Common myeloid progenitor, CD34-positive (primary cell): ENCODE measurements at regions not wholly inside any gene's neighbourhood (a gene's known extent, or its start where the extent isn't known, plus 50 kb on each side); places are given as distances from the start of the nearest gene placed in this dataset.

Experiments
- CTCF ChIA-PET: fragments of 350-600 bp; sonication (Branson Sonifier 250); formaldehyde crosslinking; loops from one replicate; lab custom pipeline; 2021; ENCODE audit warnings: antibody characterized with exemption; lab: Charles Lee
- POLR2A ChIA-PET: fragments of 350-600 bp; sonication (Branson Sonifier 250); formaldehyde crosslinking; loops from one replicate; lab custom pipeline; 2021; ENCODE audit warnings: antibody characterized with exemption; lab: Charles Lee
- DNase-seq, 3 donors: peaks; one replicate each; pipeline versions ENCODE4 v3.0.0 to v3.0.0-alpha.2; 2013
- H3K27ac ChIP-seq, 2 experiments: 1 replicate in 1 of 2; 2 replicates in 1 of 2; pipeline ENCODE4 v1.7.0; 2013; ENCODE audit warnings: inconsistent platforms in 2 of 2, low read length in 2 of 2, mild to moderate bottlenecking in 2 of 2, low read depth in 1 of 2, moderate library complexity in 1 of 2; ENCODE audit not compliant: severe bottlenecking in 2 of 2, insufficient read depth in 1 of 2, poor library complexity in 1 of 2
- H3K27me3 ChIP-seq, 5 experiments: replicated peaks in 2 of 5; 1 replicate in 3 of 5; 2 replicates in 2 of 5; pipeline versions ENCODE4 v1.6.1 to v1.7.0; 2013; ENCODE audit warnings: low read length in 4 of 5, mild to moderate bottlenecking in 2 of 5, moderate library complexity in 2 of 5, inconsistent platforms in 1 of 5; ENCODE audit not compliant: insufficient read depth in 5 of 5, control insufficient read depth in 4 of 5
- H3K36me3 ChIP-seq, 4 experiments: 1 replicate in 2 of 4; 2 replicates in 2 of 4; pipeline versions ENCODE4 v1.6.1 to v1.7.0; 2013; ENCODE audit warnings: low read length in 3 of 4, control low read depth in 1 of 4, mild to moderate bottlenecking in 1 of 4; ENCODE audit not compliant: control insufficient read depth in 4 of 4, insufficient read depth in 4 of 4
- H3K4me1 ChIP-seq, 4 experiments: 1 replicate in 3 of 4; 2 replicates in 1 of 4; pipeline versions ENCODE4 v1.6.1 to v1.7.1; 2013; ENCODE audit warnings: low read length in 3 of 4, mild to moderate bottlenecking in 3 of 4, control low read depth in 1 of 4, inconsistent platforms in 1 of 4, moderate library complexity in 1 of 4; ENCODE audit not compliant: control insufficient read depth in 4 of 4, insufficient read depth in 4 of 4; ENCODE audit errors: control extremely low read depth in 1 of 4
- H3K4me3 ChIP-seq, 7 experiments: 1 replicate in 4 of 7; 2 replicates in 3 of 7; pipeline versions ENCODE4 v1.5.1 to v1.7.0; 2013; ENCODE audit warnings: mild to moderate bottlenecking in 7 of 7, low read length in 6 of 7, moderate library complexity in 6 of 7, inconsistent platforms in 2 of 7, low read depth in 2 of 7, control low read depth in 1 of 7; ENCODE audit not compliant: insufficient read depth in 4 of 7, control insufficient read depth in 1 of 7; ENCODE audit errors: extremely low read depth in 1 of 7
- H3K9me3 ChIP-seq, 5 experiments: 1 replicate in 4 of 5; 2 replicates in 1 of 5; pipeline versions ENCODE4 v1.6.1 to v1.7.1; 2013; ENCODE audit warnings: low read length in 4 of 5, mild to moderate bottlenecking in 2 of 5, inconsistent platforms in 1 of 5, low read depth in 1 of 5, moderate library complexity in 1 of 5; ENCODE audit not compliant: control insufficient read depth in 4 of 5, insufficient read depth in 2 of 5; ENCODE audit errors: control extremely low read depth in 1 of 5
- WGBS: methylation state at CpG from one replicate; pipeline ENCODE4 v1.1.5; 2013; ENCODE audit not compliant: insufficient coverage; 5-methylcytosine and 5-hydroxymethylcytosine counted together

DNA sequence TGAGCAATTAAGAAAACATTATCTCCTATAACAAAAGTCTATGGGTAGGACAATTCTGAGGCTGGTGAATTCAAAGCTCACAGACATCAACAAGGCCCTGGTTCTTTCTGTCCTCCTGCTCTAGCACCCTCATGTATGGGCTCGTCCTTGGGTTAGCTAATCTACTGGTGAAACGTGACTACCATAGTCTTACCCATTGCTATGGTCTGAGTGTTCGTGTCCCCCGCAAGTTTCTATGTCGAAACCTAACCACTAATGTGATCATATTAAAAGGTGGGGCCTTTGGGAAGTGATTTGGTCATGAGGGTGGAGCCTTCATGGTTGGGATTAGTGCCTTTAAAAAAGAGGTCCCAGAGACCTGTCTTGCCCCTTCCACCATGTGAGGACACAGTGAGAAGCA, 564.7 kb downstream of the TNS1 start:
- H3K4me1 ChIP-seq, result peaks cover 0 to 8% (median 7%) of the 10 kb centered on the region in 4 experiments
- no peak overlapping the region for H3K27ac ChIP-seq
- H3K36me3 ChIP-seq, result no peaks in the 10 kb centered on the region
- no peaks in the 10 kb centered on the region for H3K9me3 ChIP-seq
- H3K27me3 ChIP-seq, result no peaks in the 10 kb centered on the region
- DNase-seq, result no peak
- 97% methylated on average over 5 of the region's 5 CpGs for WGBS
- ChIA-PET CTCF (interaction anchor here (1.3 kb wide), 1 partner anchor 744 kb away, joined by 3 read pairs; no protein-coding TSS in a partner anchor), POLR2A (no interaction called here)
- H3K4me3 ChIP-seq, result no peak overlapping the region

DNA sequence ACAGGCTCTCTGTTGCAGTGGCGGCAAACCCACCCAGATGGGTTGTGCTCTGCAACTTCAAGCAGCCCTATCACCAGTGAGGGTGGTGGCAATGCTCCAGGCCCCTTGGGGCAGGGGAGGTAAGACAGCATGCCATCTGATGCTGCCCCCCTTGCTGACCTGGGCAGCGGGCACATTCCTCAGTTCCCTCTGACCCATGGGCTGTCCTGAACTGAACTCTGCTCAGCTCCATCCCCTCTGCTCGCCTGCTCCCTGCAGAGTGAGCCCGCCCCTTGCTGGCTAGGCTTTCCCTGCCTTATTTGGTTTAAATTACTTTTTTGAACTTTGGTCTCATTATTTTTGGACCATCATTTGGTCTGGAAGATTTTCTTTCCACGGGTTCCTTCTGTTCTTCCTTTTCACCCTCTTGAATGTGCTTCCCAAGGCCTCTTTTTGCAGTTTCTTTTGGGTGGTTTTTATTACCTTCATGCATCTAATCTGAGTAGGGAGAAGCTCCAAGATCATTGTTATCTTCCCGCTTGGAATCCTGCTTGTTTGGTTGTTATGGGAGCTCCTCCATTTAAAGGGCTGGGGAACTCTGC, 565.4 kb downstream of the TNS1 start:
- no peaks in the 10 kb centered on the region for H3K36me3 ChIP-seq
- ChIA-PET CTCF (interaction anchor here (1.3 kb wide), 2 partner anchors 15 to 743 kb away, joined by 3 read pairs; no protein-coding TSS in a partner anchor), POLR2A (no interaction called here)
- no peak overlapping the region for H3K27ac ChIP-seq
- H3K9me3 ChIP-seq, result no peaks in the 10 kb centered on the region
- peaks cover 0 to 8% (median 7%) of the 10 kb centered on the region in 4 experiments for H3K4me1 ChIP-seq
- H3K27me3 ChIP-seq, result no peaks in the 10 kb centered on the region
- DNase-seq, result no peak
- no peak overlapping the region for H3K4me3 ChIP-seq
- 100% methylated on average over 5 of the region's 6 CpGs for WGBS

DNA sequence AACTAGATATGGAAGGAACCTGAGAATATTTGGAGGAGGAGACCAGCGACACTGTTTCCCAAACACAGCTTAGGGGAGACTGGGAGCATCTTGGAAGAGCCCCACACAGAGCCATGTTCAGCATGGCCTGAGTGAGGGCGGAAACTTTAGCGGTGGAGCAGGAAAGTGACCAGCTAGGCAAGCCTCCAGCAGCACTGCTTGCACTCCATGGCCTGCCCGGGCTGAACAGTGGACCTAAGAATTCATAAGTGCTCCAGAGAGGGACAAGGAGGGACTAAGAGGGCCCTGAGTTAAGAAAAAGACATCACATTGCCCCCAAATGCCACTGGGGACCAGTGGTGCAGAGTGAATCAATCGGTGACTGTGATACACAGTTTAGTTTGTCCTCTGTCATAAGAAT, 566.4 kb downstream of the TNS1 start:
- CTCF ChIA-PET, result interaction anchor here (1.3 kb wide), 1 partner anchor 16 kb away, joined by 3 read pairs; no protein-coding TSS in a partner anchor
- Histone ChIP-seq H3K4me3 (no peak overlapping the region), H3K9me3 (no peaks in the 10 kb centered on the region), H3K27ac (no peak overlapping the region), H3K36me3 (no peaks in the 10 kb centered on the region), H3K4me1 (peaks cover 0 to 14% (median 8%) of the 10 kb centered on the region in 4 experiments), H3K27me3 (no peaks in the 10 kb centered on the region)
- POLR2A ChIA-PET, result no interaction called here
- no peak for DNase-seq
- whole genome bisulfite sequencing, result 93% methylated on average over 5 of the region's 5 CpGs

DNA sequence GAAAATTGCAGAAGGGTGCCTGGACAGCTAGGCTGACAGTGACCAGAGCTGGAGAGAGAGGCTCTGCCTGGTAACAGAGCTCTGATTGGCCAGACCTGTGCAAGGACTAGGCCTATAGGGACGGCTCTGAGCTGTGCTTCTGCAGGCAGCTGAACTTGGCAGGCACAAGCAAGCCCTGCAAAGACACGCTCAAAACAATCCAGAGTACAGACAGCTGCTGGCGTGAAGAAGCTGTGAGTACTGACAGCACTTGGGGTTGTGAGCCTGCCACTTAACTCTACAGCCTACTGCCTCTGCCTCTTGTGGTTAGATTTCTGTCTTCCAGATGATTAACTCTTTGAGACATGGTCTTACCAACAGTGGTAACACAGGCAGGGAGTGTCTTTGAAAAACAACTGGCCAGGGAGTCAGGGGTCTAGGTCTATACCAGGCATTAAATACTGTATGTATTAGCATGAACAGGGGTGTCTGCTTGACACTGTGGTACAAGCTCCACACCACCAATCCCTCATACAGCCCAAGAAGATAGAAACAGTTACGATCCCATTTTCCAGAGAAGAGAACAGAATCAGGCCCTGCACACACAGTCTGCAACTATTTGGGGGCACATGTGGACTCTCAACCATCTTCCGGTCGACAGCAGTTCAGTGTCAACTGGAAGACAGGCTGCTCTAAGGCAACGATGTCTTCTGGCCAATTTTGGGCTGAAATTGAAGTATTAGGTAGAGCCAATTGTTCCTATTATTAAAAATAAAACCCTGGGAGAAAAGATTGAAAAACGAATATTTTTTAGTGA, 568.4 kb downstream of the TNS1 start:
- POLR2A ChIA-PET, result no interaction called here
- no peaks in the 10 kb centered on the region for H3K9me3 ChIP-seq
- no peak overlapping the region for H3K27ac ChIP-seq
- no peak overlapping the region for H3K4me3 ChIP-seq
- CTCF ChIA-PET, result no interaction called here
- no peaks in the 10 kb centered on the region for H3K27me3 ChIP-seq
- peak; percentile 38 to 75 (median 55) for DNase-seq
- WGBS, result 48% methylated on average over 5 of the region's 8 CpGs
- no peaks in the 10 kb centered on the region for H3K36me3 ChIP-seq
- H3K4me1 ChIP-seq, result peaks cover 0 to 14% (median 8%) of the 10 kb centered on the region in 4 experiments

DNA sequence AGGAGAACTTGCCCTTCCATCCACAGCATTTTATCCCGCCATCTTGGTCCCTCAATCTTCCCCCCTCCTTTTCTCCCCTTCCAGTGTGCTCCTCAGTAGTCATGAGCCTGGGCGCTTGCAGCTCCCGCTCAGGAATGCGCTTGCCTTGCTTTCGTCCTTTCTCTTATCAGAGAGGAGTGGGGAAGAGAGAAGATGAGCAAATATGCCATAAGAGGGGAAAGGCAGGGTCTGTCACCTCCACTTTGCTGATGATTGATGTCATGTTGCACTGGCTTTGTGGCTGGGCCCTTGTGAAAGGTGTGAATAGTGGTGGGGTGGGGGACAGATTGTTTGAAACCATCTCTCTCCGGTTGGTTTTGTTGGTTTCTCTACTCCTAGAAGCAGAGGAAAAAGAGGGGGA, 569.3 kb downstream of the TNS1 start:
- Histone ChIP-seq H3K27me3 (no peaks in the 10 kb centered on the region), H3K27ac (no peak overlapping the region), H3K4me1 (peaks cover 0 to 14% (median 8%) of the 10 kb centered on the region in 4 experiments), H3K9me3 (no peaks in the 10 kb centered on the region), H3K4me3 (no peak overlapping the region), H3K36me3 (no peaks in the 10 kb centered on the region)
- ChIA-PET POLR2A (no interaction called here), CTCF (no interaction called here)
- WGBS, result 78% methylated on average over 1 of the region's 6 CpGs
- DNase-seq, result peak in 1 of 3 donors; percentile 4

DNA sequence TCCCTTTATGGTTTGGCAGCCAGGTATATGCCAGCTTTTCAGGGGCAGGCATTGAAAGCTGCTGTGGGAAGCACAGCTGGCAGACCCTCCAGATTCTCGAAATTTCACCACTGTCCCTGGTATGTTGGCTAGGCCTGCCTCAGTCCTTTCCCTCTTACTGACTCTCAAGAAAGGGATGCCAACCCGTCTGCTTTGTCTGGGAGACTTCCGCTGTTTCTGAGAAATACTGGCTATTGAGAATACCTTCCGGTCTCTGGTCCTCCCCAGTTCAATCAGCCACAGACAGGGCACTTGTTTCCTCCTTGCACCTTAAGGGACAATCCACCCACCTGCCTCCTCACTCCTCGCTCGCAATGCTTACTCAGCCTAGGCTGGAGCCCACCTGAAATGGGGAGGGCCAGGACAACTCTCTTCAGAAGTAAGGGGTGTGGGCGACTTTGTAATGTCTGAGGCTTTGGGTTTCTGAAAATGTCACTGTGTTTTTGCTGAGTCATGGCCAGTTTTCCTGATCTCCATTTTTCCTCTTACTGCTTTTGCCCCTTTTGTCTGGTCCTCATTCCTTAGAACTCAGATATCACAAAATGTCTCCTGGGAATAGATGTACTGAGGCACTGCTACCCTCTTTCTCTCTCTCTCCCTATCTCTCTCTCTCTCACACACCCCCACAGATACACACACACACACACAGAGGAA, 571.1 kb downstream of the TNS1 start:
- CTCF ChIA-PET, result no interaction called here

More for the DNA sequence above, 571.1 kb downstream of the TNS1 start:
- peak in 2 of 3 donors; percentile 11 to 23 for DNase-seq
- WGBS, result 52% methylated on average over 5 of the region's 7 CpGs
- Histone ChIP-seq H3K36me3 (no peaks in the 10 kb centered on the region), H3K4me3 (no peak overlapping the region), H3K27me3 (no peaks in the 10 kb centered on the region), H3K27ac (no peak overlapping the region), H3K9me3 (no peaks in the 10 kb centered on the region), H3K4me1 (peaks cover 0 to 14% (median 8%) of the 10 kb centered on the region in 4 experiments)
- POLR2A ChIA-PET, result no interaction called here
